Ishikawa (cell line): ENCODE measurements at regions not wholly inside any gene's neighbourhood (a gene's known extent, or its start where the extent isn't known, plus 50 kb on each side); places are given as distances from the start of the nearest gene placed in this dataset.

ENCODE experiments used
- CEBPB ChIP-seq: IDR thresholded peaks from 2 replicates; pipeline ENCODE4 v1.6.1; 2012
- CREB1 ChIP-seq: IDR thresholded peaks from 2 replicates; pipeline ENCODE4 v1.6.1; 2012; ENCODE audit warnings: low read depth
- EGR1 ChIP-seq: IDR thresholded peaks from 2 replicates; pipeline ENCODE4 v1.6.1; 2012
- RAD21 ChIP-seq: IDR thresholded peaks from 2 replicates; pipeline ENCODE4 v1.6.1; 2012; ENCODE audit warnings: low read depth
- REST ChIP-seq: IDR thresholded peaks from 2 replicates; pipeline ENCODE4 v1.6.1; 2012; ENCODE audit warnings: low read depth, mild to moderate bottlenecking
- TAF1 ChIP-seq: IDR thresholded peaks from 2 replicates; pipeline ENCODE4 v1.6.1; 2012; ENCODE audit warnings: low read depth, mild to moderate bottlenecking
- TCF12 ChIP-seq: IDR thresholded peaks from 2 replicates; pipeline ENCODE4 v1.6.1; 2012; ENCODE audit warnings: low read depth
- YY1 ChIP-seq: IDR thresholded peaks from 2 replicates; pipeline ENCODE4 v1.6.1; 2012; ENCODE audit warnings: low read depth

- TF ChIP-seq TCF12 (no peak), YY1 (no peak), RAD21 (no peak), EGR1 (no peak), CREB1 (no peak), TAF1 (no peak), CEBPB (no peak), REST (no peak)
Measured at GRCh38 chr11:130703489-130704190, 212.6 kb downstream of the SNX19 start.
